OCI-LY1 (cell line): ENCODE measurements at regions not wholly inside any gene's neighbourhood (a gene's known extent, or its start where the extent isn't known, plus 50 kb on each side); places are given as distances from the start of the nearest gene placed in this dataset.

Experiments used
- H2AFZ ChIP-seq: fragments of 200-600 bp; sonication (generic), shearing (Covaris generic); 2 replicates; pipeline ENCODE4 v1.6.0; 2014; ENCODE audit warnings: antibody characterized with exemption, mild to moderate bottlenecking, low read length
- H3F3A ChIP-seq: fragments of 200-600 bp; sonication (generic), shearing (Covaris generic); 2 replicates; pipeline ENCODE4 v1.6.0; 2014; ENCODE audit warnings: mild to moderate bottlenecking, antibody characterized with exemption, low read length, moderate library complexity; ENCODE audit not compliant: insufficient read depth
- H3K27ac ChIP-seq: fragments of 200-600 bp; sonication (generic); 2 replicates; pipeline ENCODE4 v1.5.1; 2014; ENCODE audit warnings: low read length, mixed run types, mild to moderate bottlenecking, low read depth; ENCODE audit not compliant: poor library complexity, severe bottlenecking
- H3K27me3 ChIP-seq: fragments of 200-600 bp; sonication (generic); 2 replicates; pipeline ENCODE4 v1.6.0; 2014; ENCODE audit warnings: antibody characterized with exemption, mild to moderate bottlenecking, low read length, moderate library complexity; ENCODE audit not compliant: insufficient read depth
- H3K36me3 ChIP-seq: fragments of 200-600 bp; sonication (generic); 2 replicates; pipeline ENCODE4 v1.6.1; 2014; ENCODE audit warnings: mild to moderate bottlenecking, antibody characterized with exemption, low read length, moderate library complexity, mixed read lengths; ENCODE audit not compliant: insufficient read depth
- H3K4me1 ChIP-seq: fragments of 200-600 bp; sonication (generic); 2 replicates; pipeline ENCODE4 v1.5.1; 2014; ENCODE audit warnings: mild to moderate bottlenecking, low read length, moderate library complexity; ENCODE audit not compliant: insufficient read depth, severe bottlenecking
- H3K4me2 ChIP-seq: fragments of 200-600 bp; sonication (generic), shearing (Covaris generic); 2 replicates; pipeline ENCODE4 v1.6.1; 2014; ENCODE audit warnings: low read length
- H3K4me3 ChIP-seq: fragments of 200-600 bp; sonication (generic); 2 replicates; pipeline ENCODE4 v1.5.1; 2014; ENCODE audit warnings: low read length, low read depth, mild to moderate bottlenecking, mixed read lengths; ENCODE audit not compliant: poor library complexity, severe bottlenecking
- H3K79me2 ChIP-seq: fragments of 200-600 bp; shearing (Covaris generic); 2 replicates; pipeline ENCODE4 v1.6.1; 2016; ENCODE audit warnings: mixed run types, low read length, mixed read lengths; ENCODE audit not compliant: insufficient read depth
- H3K9ac ChIP-seq: fragments of 200-600 bp; sonication (generic), shearing (Covaris generic); 2 replicates; pipeline ENCODE4 v1.6.1; 2014; ENCODE audit warnings: mild to moderate bottlenecking, low read length, mixed read lengths
- H3K9me2 ChIP-seq: fragments of 200-600 bp; sonication (generic), shearing (Covaris generic); 2 replicates; pipeline ENCODE4 v1.6.1; 2014; ENCODE audit warnings: low read depth, mild to moderate bottlenecking, low read length, mixed read lengths
- H3K9me3 ChIP-seq: fragments of 200-600 bp; shearing (Covaris generic); 2 replicates; pipeline ENCODE4 v1.6.1; 2014; ENCODE audit warnings: low read length, mixed read lengths
- H4K20me1 ChIP-seq: fragments of 200-600 bp; sonication (generic), shearing (Covaris generic); 2 replicates; pipeline ENCODE4 v1.6.0; 2016; ENCODE audit warnings: mild to moderate bottlenecking, low read length; ENCODE audit not compliant: insufficient read depth
- EZH2 ChIP-seq: fragments of 200-600 bp; sonication (generic), shearing (Covaris generic); IDR thresholded peaks from 2 replicates; pipeline ENCODE4 v1.8.0; 2017; ENCODE audit warnings: borderline replicate concordance, mixed run types, mild to moderate bottlenecking, antibody characterized with exemption, low read length, moderate library complexity, mixed read lengths
- TF ChIP-seq, protein P1 (sequence below): fragments of 200-600 bp; sonication (generic), shearing (Covaris generic); IDR thresholded peaks from 2 replicates; pipeline ENCODE4 v1.5.1; 2017; ENCODE audit warnings: mild to moderate bottlenecking, antibody characterized with exemption, low read length, moderate library complexity, mixed read lengths

- TF ChIP-seq, protein P1, sequence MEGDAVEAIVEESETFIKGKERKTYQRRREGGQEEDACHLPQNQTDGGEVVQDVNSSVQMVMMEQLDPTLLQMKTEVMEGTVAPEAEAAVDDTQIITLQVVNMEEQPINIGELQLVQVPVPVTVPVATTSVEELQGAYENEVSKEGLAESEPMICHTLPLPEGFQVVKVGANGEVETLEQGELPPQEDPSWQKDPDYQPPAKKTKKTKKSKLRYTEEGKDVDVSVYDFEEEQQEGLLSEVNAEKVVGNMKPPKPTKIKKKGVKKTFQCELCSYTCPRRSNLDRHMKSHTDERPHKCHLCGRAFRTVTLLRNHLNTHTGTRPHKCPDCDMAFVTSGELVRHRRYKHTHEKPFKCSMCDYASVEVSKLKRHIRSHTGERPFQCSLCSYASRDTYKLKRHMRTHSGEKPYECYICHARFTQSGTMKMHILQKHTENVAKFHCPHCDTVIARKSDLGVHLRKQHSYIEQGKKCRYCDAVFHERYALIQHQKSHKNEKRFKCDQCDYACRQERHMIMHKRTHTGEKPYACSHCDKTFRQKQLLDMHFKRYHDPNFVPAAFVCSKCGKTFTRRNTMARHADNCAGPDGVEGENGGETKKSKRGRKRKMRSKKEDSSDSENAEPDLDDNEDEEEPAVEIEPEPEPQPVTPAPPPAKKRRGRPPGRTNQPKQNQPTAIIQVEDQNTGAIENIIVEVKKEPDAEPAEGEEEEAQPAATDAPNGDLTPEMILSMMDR = no peak
- TF ChIP-seq EZH2 = no peak
- no peaks in the 10 kb centered on the region for H3K4me1 ChIP-seq
- H3F3A ChIP-seq = no peaks in the 10 kb centered on the region
- H3K9ac ChIP-seq = no peak overlapping the region
- no peak overlapping the region for H3K27ac ChIP-seq
- H3K9me3 ChIP-seq = no peaks in the 10 kb centered on the region
- no peaks in the 10 kb centered on the region for H4K20me1 ChIP-seq
- H3K4me2 ChIP-seq = no peak overlapping the region
- H3K36me3 ChIP-seq = no peaks in the 10 kb centered on the region
- no peaks in the 10 kb centered on the region for H3K9me2 ChIP-seq
- no peaks in the 10 kb centered on the region for H3K27me3 ChIP-seq
- H2AFZ ChIP-seq = no peak overlapping the region
- no peak overlapping the region for H3K4me3 ChIP-seq
- H3K79me2 ChIP-seq = no peaks in the 10 kb centered on the region
These were observed 303.9 kb upstream of the KCND2 start for GRCh38 chr7:119969054-119969453.

- no peak overlapping the region for H3K4me2 ChIP-seq
- H3K27me3 ChIP-seq = no peaks in the 10 kb centered on the region
- H4K20me1 ChIP-seq = no peaks in the 10 kb centered on the region
- H3K27ac ChIP-seq = no peak overlapping the region
- H2AFZ ChIP-seq = no peak overlapping the region
- no peak overlapping the region for H3K4me3 ChIP-seq
- H3K9me3 ChIP-seq = no peaks in the 10 kb centered on the region
- TF ChIP-seq, protein P1 = no peak
- no peak for TF ChIP-seq EZH2
- H3K79me2 ChIP-seq = no peaks in the 10 kb centered on the region
- H3K36me3 ChIP-seq = no peaks in the 10 kb centered on the region
- no peaks in the 10 kb centered on the region for H3K4me1 ChIP-seq
- no peaks in the 10 kb centered on the region for H3K9me2 ChIP-seq
- H3F3A ChIP-seq = no peaks in the 10 kb centered on the region
- H3K9ac ChIP-seq = no peak overlapping the region
These were observed 303.2 kb upstream of the KCND2 start for GRCh38 chr7:119969763-119970162.

DNA sequence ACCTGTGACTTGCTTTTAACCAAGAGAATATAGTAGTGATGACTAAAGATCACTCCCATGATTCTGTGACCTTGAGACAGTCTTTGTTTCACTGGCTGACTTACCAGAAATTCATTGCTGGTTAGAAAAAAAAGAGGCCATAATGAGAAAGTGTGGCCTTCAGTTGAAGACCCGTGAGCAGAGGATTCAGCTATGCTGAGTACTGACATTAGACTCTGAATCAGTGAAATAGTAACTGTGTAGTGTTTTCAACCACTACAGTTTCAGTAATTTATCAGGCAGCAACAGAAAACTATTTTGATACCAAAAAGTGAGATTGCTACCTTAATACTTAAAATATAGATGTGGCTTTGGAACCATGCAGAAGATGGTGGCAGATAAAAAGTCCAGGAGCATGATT lies 298.0 kb upstream of the KCND2 start:
- H3K36me3 ChIP-seq = no peaks in the 10 kb centered on the region
- H3K79me2 ChIP-seq = no peaks in the 10 kb centered on the region
- no peaks in the 10 kb centered on the region for H4K20me1 ChIP-seq
- H3K9me3 ChIP-seq = no peaks in the 10 kb centered on the region
- no peaks in the 10 kb centered on the region for H3K27me3 ChIP-seq
- H3K4me2 ChIP-seq = no peak overlapping the region
- no peak overlapping the region for H3K4me3 ChIP-seq
- H3F3A ChIP-seq = no peaks in the 10 kb centered on the region
- no peak overlapping the region for H2AFZ ChIP-seq
- H3K27ac ChIP-seq = no peak overlapping the region
- H3K4me1 ChIP-seq = no peaks in the 10 kb centered on the region
- no peak for TF ChIP-seq EZH2
- TF ChIP-seq, protein P1 = no peak
- H3K9ac ChIP-seq = no peak overlapping the region
- H3K9me2 ChIP-seq = peaks cover 9% of the 10 kb centered on the region
